ENCODE measurements at regions not wholly inside any gene's neighbourhood (a gene's known extent, or its start where the extent isn't known, plus 50 kb on each side); places are given as distances from the start of the nearest gene placed in this dataset.

- DNase-seq (ENCODE audit: low read depth) = no peak
These were observed 958.2 kb upstream of the AUTS2 start for GRCh38 chr7:68640103-68640502.

GRCh38 chr7:68642727-68643126 is 955.5 kb upstream of the AUTS2 start:
- DNase-seq (ENCODE audit: low read depth) = no peak

GRCh38 chr7:68663392-68663791 is 934.9 kb upstream of the AUTS2 start:
- no peak for DNase-seq (ENCODE audit: low read depth)

- DNase-seq (ENCODE audit: low read depth) = no peak
These were observed 927.2 kb upstream of the AUTS2 start for GRCh38 chr7:68671046-68671445.

GRCh38 chr7:68671671-68672070 is 926.6 kb upstream of the AUTS2 start:
- DNase-seq (ENCODE audit: low read depth) = no peak

GRCh38 chr7:68674826-68675225 is 923.4 kb upstream of the AUTS2 start:
- DNase-seq (ENCODE audit: low read depth) = no peak

- no peak for DNase-seq (ENCODE audit: low read depth)
These were observed 921.3 kb upstream of the AUTS2 start for GRCh38 chr7:68676813-68677535.

GRCh38 chr7:68678196-68678595 is 920.1 kb upstream of the AUTS2 start:
- no peak for DNase-seq (ENCODE audit: low read depth)

GRCh38 chr7:68679459-68680234 is 918.6 kb upstream of the AUTS2 start:
- DNase-seq (ENCODE audit: low read depth) = no peak

- DNase-seq (ENCODE audit: low read depth) = no peak
These were observed 917.9 kb upstream of the AUTS2 start for GRCh38 chr7:68680235-68680872.

- no peak for DNase-seq (ENCODE audit: low read depth)
These were observed 915.4 kb upstream of the AUTS2 start for GRCh38 chr7:68682910-68683309.

- no peak for DNase-seq (ENCODE audit: low read depth)
These were observed 913.9 kb upstream of the AUTS2 start for GRCh38 chr7:68684246-68684839.

GRCh38 chr7:68684996-68685395 is 913.3 kb upstream of the AUTS2 start:
- no peak for DNase-seq (ENCODE audit: low read depth)

- DNase-seq (ENCODE audit: low read depth) = no peak
These were observed 909.7 kb upstream of the AUTS2 start for GRCh38 chr7:68688416-68689086.

- DNase-seq (ENCODE audit: low read depth) = no peak
These were observed 909.2 kb upstream of the AUTS2 start for GRCh38 chr7:68689087-68689433.

- DNase-seq (ENCODE audit: low read depth) = no peak
These were observed 906.7 kb upstream of the AUTS2 start for GRCh38 chr7:68691261-68692216.

GRCh38 chr7:68692511-68692910 is 905.8 kb upstream of the AUTS2 start:
- no peak for DNase-seq (ENCODE audit: low read depth)

- DNase-seq (ENCODE audit: low read depth) = no peak
These were observed 903.6 kb upstream of the AUTS2 start for GRCh38 chr7:68694656-68695055.

GRCh38 chr7:68697796-68698280 is 900.4 kb upstream of the AUTS2 start:
- no peak for DNase-seq (ENCODE audit: low read depth)

GRCh38 chr7:68699090-68699711 is 899.1 kb upstream of the AUTS2 start:
- DNase-seq (ENCODE audit: low read depth) = no peak
